Immature natural killer cell (primary cell): ENCODE measurements at regions not wholly inside any gene's neighbourhood (a gene's known extent, or its start where the extent isn't known, plus 50 kb on each side); places are given as distances from the start of the nearest gene placed in this dataset.
"Not testable (repeated sequence)": the region's sequence is repeated elsewhere in the genome, so short reads cannot be mapped to it uniquely, and the experiment has no call there.

Source experiments
- DNase-seq, 3 donors: peaks; one replicate each; pipeline ENCODE4 v3.0.0; 2022; ENCODE audit warnings: mixed read lengths in 1 of 3
- H3K27ac Mint-ChIP-seq, 6 donors: one replicate each; pipeline ENCODE4 v1.8.0; 2020; ENCODE audit warnings: mixed read lengths in 6 of 6, mild to moderate bottlenecking in 5 of 6, inconsistent platforms in 4 of 6, moderate library complexity in 3 of 6
- H3K27me3 Mint-ChIP-seq, 3 donors: one replicate each; pipeline ENCODE4 v1.8.0; 2020 to 2021; ENCODE audit warnings: low read depth in 3 of 3, mild to moderate bottlenecking in 3 of 3, mixed read lengths in 3 of 3, moderate library complexity in 3 of 3, inconsistent platforms in 1 of 3
- H3K36me3 Mint-ChIP-seq, 3 donors: one replicate each; pipeline ENCODE4 v1.8.0; 2020; ENCODE audit warnings: mixed read lengths in 3 of 3, inconsistent platforms in 2 of 3, mild to moderate bottlenecking in 2 of 3
- H3K4me1 Mint-ChIP-seq, 2 donors: one replicate each; pipeline ENCODE4 v1.8.0; 2020; ENCODE audit warnings: inconsistent platforms in 2 of 2, mild to moderate bottlenecking in 2 of 2, mixed read lengths in 2 of 2, moderate library complexity in 1 of 2
- H3K4me3 Mint-ChIP-seq, 5 donors: one replicate each; pipeline ENCODE4 v1.8.0; 2020; ENCODE audit warnings: mild to moderate bottlenecking in 5 of 5, mixed read lengths in 5 of 5, inconsistent platforms in 3 of 5, moderate library complexity in 3 of 5
- H3K9me3 Mint-ChIP-seq, 6 donors: one replicate each; pipeline ENCODE4 v1.8.0; 2020; ENCODE audit warnings: mild to moderate bottlenecking in 6 of 6, mixed read lengths in 6 of 6, inconsistent platforms in 4 of 6, moderate library complexity in 3 of 6

GRCh38 chr10:84698989-84699388 lies 370.6 kb downstream of the CCSER2 start:
- Mint-ChIP-seq H3K36me3 (no peaks in the 10 kb centered on the region), H3K4me1 (no peaks in the 10 kb centered on the region), H3K27ac (no peak overlapping the region), H3K9me3 (peaks cover 0 to 3% (median under 1%) of the 10 kb centered on the region in 6 donors), H3K4me3 (no peak overlapping the region), H3K27me3 (peaks cover 2 to 6% (median 2%) of the 10 kb centered on the region in 3 donors)
- DNase-seq = no peak

GRCh38 chr10:84700668-84701369 lies 372.4 kb downstream of the CCSER2 start:
- no peak overlapping the region for H3K4me3 Mint-ChIP-seq
- no peaks in the 10 kb centered on the region for H3K36me3 Mint-ChIP-seq
- H3K4me1 Mint-ChIP-seq = no peaks in the 10 kb centered on the region
- no peak overlapping the region for H3K27ac Mint-ChIP-seq
- DNase-seq = no peak
- peaks cover 0 to 3% (median under 1%) of the 10 kb centered on the region in 6 donors for H3K9me3 Mint-ChIP-seq
- H3K27me3 Mint-ChIP-seq = peaks cover 2 to 6% (median 2%) of the 10 kb centered on the region in 3 donors

GRCh38 chr10:84701370-84701720 lies 373.0 kb downstream of the CCSER2 start:
- Mint-ChIP-seq H3K36me3 (no peaks in the 10 kb centered on the region), H3K4me1 (no peaks in the 10 kb centered on the region), H3K27ac (no peak overlapping the region), H3K27me3 (peaks cover 2 to 6% (median 2%) of the 10 kb centered on the region in 3 donors), H3K9me3 (peaks cover 0 to 3% (median under 1%) of the 10 kb centered on the region in 6 donors), H3K4me3 (no peak overlapping the region)
- no peak for DNase-seq

GRCh38 chr10:84704101-84704500 lies 375.7 kb downstream of the CCSER2 start:
- Mint-ChIP-seq H3K27me3 (peaks cover 0 to 5% (median 0%) of the 10 kb centered on the region in 3 donors), H3K36me3 (no peaks in the 10 kb centered on the region), H3K4me3 (no peak overlapping the region), H3K27ac (no peak overlapping the region), H3K9me3 (peaks cover 0 to 3% (median under 1%) of the 10 kb centered on the region in 6 donors), H3K4me1 (no peaks in the 10 kb centered on the region)
- DNase-seq = no peak

GRCh38 chr10:84706431-84706830 lies 378.0 kb downstream of the CCSER2 start:
- no peak for DNase-seq
- no peaks in the 10 kb centered on the region for H3K27me3 Mint-ChIP-seq
- H3K9me3 Mint-ChIP-seq = peaks cover 0 to 2% (median 0%) of the 10 kb centered on the region in 6 donors
- no peak overlapping the region for H3K27ac Mint-ChIP-seq
- no peak overlapping the region for H3K4me3 Mint-ChIP-seq
- H3K36me3 Mint-ChIP-seq = no peaks in the 10 kb centered on the region
- H3K4me1 Mint-ChIP-seq = no peaks in the 10 kb centered on the region

- H3K9me3 Mint-ChIP-seq = peaks cover 0 to 2% (median 0%) of the 10 kb centered on the region in 6 donors
- DNase-seq = no peak
- H3K27ac Mint-ChIP-seq = no peak overlapping the region
- peaks cover 0 to 1% (median 0%) of the 10 kb centered on the region in 3 donors for H3K27me3 Mint-ChIP-seq
- no peaks in the 10 kb centered on the region for H3K36me3 Mint-ChIP-seq
- no peaks in the 10 kb centered on the region for H3K4me1 Mint-ChIP-seq
- H3K4me3 Mint-ChIP-seq = no peak overlapping the region
Observed at GRCh38 chr10:84706875-84707274, 378.5 kb downstream of the CCSER2 start.

GRCh38 chr10:84715911-84716310 lies 387.5 kb downstream of the CCSER2 start:
- Mint-ChIP-seq H3K36me3 (no peaks in the 10 kb centered on the region), H3K4me3 (no peak overlapping the region), H3K4me1 (no peaks in the 10 kb centered on the region), H3K9me3 (peaks cover 0 to 2% (median 0%) of the 10 kb centered on the region in 6 donors), H3K27ac (no peak overlapping the region), H3K27me3 (peaks cover 0 to 4% (median 3%) of the 10 kb centered on the region in 3 donors)
- no peak for DNase-seq

GRCh38 chr10:84718877-84719616 lies 390.7 kb downstream of the CCSER2 start:
- no peaks in the 10 kb centered on the region for H3K36me3 Mint-ChIP-seq
- no peaks in the 10 kb centered on the region for H3K4me1 Mint-ChIP-seq
- H3K4me3 Mint-ChIP-seq = no peak overlapping the region
- H3K27ac Mint-ChIP-seq = no peak overlapping the region
- H3K9me3 Mint-ChIP-seq = peaks cover 0 to 2% (median 0%) of the 10 kb centered on the region in 6 donors
- no peak for DNase-seq
- H3K27me3 Mint-ChIP-seq = peaks cover 0 to 6% (median 3%) of the 10 kb centered on the region in 3 donors

- no peak overlapping the region for H3K4me3 Mint-ChIP-seq
- H3K9me3 Mint-ChIP-seq = peaks cover 0 to 2% (median 0%) of the 10 kb centered on the region in 6 donors
- H3K4me1 Mint-ChIP-seq = no peaks in the 10 kb centered on the region
- DNase-seq = no peak
- no peak overlapping the region for H3K27ac Mint-ChIP-seq
- no peaks in the 10 kb centered on the region for H3K36me3 Mint-ChIP-seq
- H3K27me3 Mint-ChIP-seq = peaks cover 0 to 6% (median 3%) of the 10 kb centered on the region in 3 donors
Observed at GRCh38 chr10:84719687-84720086, 391.3 kb downstream of the CCSER2 start.

GRCh38 chr10:84727398-84727797 lies 399.0 kb downstream of the CCSER2 start:
- Mint-ChIP-seq H3K4me3 (no peak overlapping the region), H3K27ac (no peak overlapping the region), H3K27me3 (peaks cover 0 to 8% (median 2%) of the 10 kb centered on the region in 3 donors), H3K9me3 (peaks cover 0 to 18% (median 9%) of the 10 kb centered on the region in 6 donors), H3K36me3 (no peaks in the 10 kb centered on the region), H3K4me1 (no peaks in the 10 kb centered on the region)
- DNase-seq = no peak

- not testable (repeated sequence) for H3K27me3 Mint-ChIP-seq, DNase-seq, H3K36me3 Mint-ChIP-seq, H3K4me1 Mint-ChIP-seq, H3K4me3 Mint-ChIP-seq, H3K27ac Mint-ChIP-seq, H3K9me3 Mint-ChIP-seq
Observed at GRCh38 chr10:84739126-84739525, 410.7 kb downstream of the CCSER2 start.

- no peak overlapping the region for H3K4me3 Mint-ChIP-seq
- DNase-seq = no peak
- peaks cover 0 to 2% (median 0%) of the 10 kb centered on the region in 3 donors for H3K27me3 Mint-ChIP-seq
- H3K4me1 Mint-ChIP-seq = no peaks in the 10 kb centered on the region
- H3K36me3 Mint-ChIP-seq = no peaks in the 10 kb centered on the region
- no peak overlapping the region for H3K27ac Mint-ChIP-seq
- H3K9me3 Mint-ChIP-seq = peaks cover 0 to 4% (median 0%) of the 10 kb centered on the region in 6 donors
Observed at GRCh38 chr10:84739641-84740040, 411.3 kb downstream of the CCSER2 start.

GRCh38 chr10:84743483-84743882 lies 415.1 kb downstream of the CCSER2 start:
- Mint-ChIP-seq H3K27me3 (peaks cover 0 to 2% (median 0%) of the 10 kb centered on the region in 3 donors), H3K4me3 (no peak overlapping the region), H3K36me3 (no peaks in the 10 kb centered on the region), H3K4me1 (no peaks in the 10 kb centered on the region), H3K27ac (no peak overlapping the region), H3K9me3 (peaks cover 0 to 5% (median 0%) of the 10 kb centered on the region in 6 donors)
- no peak for DNase-seq

GRCh38 chr10:84755311-84755710 lies 426.9 kb downstream of the CCSER2 start:
- peaks cover 0 to 5% (median 1%) of the 10 kb centered on the region in 6 donors for H3K9me3 Mint-ChIP-seq
- H3K4me3 Mint-ChIP-seq = no peak overlapping the region
- H3K27ac Mint-ChIP-seq = no peak overlapping the region
- no peak for DNase-seq
- no peaks in the 10 kb centered on the region for H3K36me3 Mint-ChIP-seq
- H3K27me3 Mint-ChIP-seq = no peaks in the 10 kb centered on the region
- H3K4me1 Mint-ChIP-seq = no peaks in the 10 kb centered on the region
